GM23338 (cell line): ENCODE measurements at regions not wholly inside any gene's neighbourhood (a gene's known extent, or its start where the extent isn't known, plus 50 kb on each side); places are given as distances from the start of the nearest gene placed in this dataset.

Source experiments
- ATAC-seq: fragments of 200-7000 bp; cut with Tn5 transposase; 3 replicates; pipeline ENCODE4 v1.9.1; 2020
- DNase-seq: peaks from one replicate; pipeline ENCODE4 v3.0.0-alpha.2; 2015; ENCODE audit warnings: low spot score
- H2AFZ ChIP-seq: fragments of 200-600 bp; sonication (generic); 2 replicates; pipeline ENCODE4 v1.8.0; 2016; ENCODE audit warnings: antibody characterized with exemption, mild to moderate bottlenecking, moderate library complexity
- H3F3A ChIP-seq: fragments of 200-600 bp; sonication (generic); replicated peaks from 2 replicates; pipeline ENCODE4 v1.8.0; 2017; ENCODE audit warnings: antibody characterized with exemption, mixed run types, low read depth
- H3K27ac ChIP-seq: fragments of 200-600 bp; sonication (generic); 2 replicates; pipeline ENCODE4 v1.6.1; 2016; ENCODE audit warnings: low read depth
- H3K27me3 ChIP-seq: fragments of 200-600 bp; sonication (generic); 2 replicates; pipeline ENCODE4 v1.8.0; 2016; ENCODE audit warnings: mild to moderate bottlenecking, mixed run types, moderate library complexity; ENCODE audit not compliant: insufficient read depth
- H3K36me3 ChIP-seq: fragments of 200-600 bp; sonication (generic); 2 replicates; pipeline ENCODE4 v1.8.0; 2016; ENCODE audit warnings: mild to moderate bottlenecking; ENCODE audit not compliant: insufficient read depth
- H3K4me1 ChIP-seq: fragments of 200-600 bp; sonication (generic); 2 replicates; pipeline ENCODE4 v1.8.0; 2016; ENCODE audit warnings: mild to moderate bottlenecking, moderate library complexity; ENCODE audit not compliant: insufficient read depth
- H3K4me2 ChIP-seq: fragments of 200-600 bp; sonication (generic); 2 replicates; pipeline ENCODE4 v1.7.1; 2017; ENCODE audit warnings: mixed run types
- H3K4me3 ChIP-seq: fragments of 200-600 bp; sonication (generic); 2 replicates; pipeline ENCODE4 v1.6.1; 2016; ENCODE audit warnings: mixed run types
- H3K79me2 ChIP-seq: fragments of 200-600 bp; sonication (generic); replicated peaks from 2 replicates; pipeline ENCODE4 v1.8.0; 2017; ENCODE audit warnings: mild to moderate bottlenecking; ENCODE audit not compliant: insufficient read depth
- H3K9me2 ChIP-seq: fragments of 200-600 bp; sonication (generic); 2 replicates; pipeline ENCODE4 v1.8.0; 2017; ENCODE audit not compliant: insufficient read depth
- H4K20me1 ChIP-seq: fragments of 200-600 bp; sonication (generic); replicated peaks from 2 replicates; pipeline ENCODE4 v1.8.0; 2017; ENCODE audit warnings: mild to moderate bottlenecking; ENCODE audit not compliant: insufficient read depth
- H3K27ac Mint-ChIP-seq: 2 replicates; pipeline ENCODE4 v1.8.0; 2020; ENCODE audit warnings: inconsistent platforms, mild to moderate bottlenecking, moderate library complexity, mixed read lengths
- H3K27me3 Mint-ChIP-seq: 3 replicates; pipeline ENCODE4 v1.8.0; 2022; ENCODE audit warnings: low read depth, mild to moderate bottlenecking, moderate library complexity, mixed read lengths, inconsistent platforms; ENCODE audit not compliant: insufficient read depth, poor library complexity
- H3K36me3 Mint-ChIP-seq: 3 replicates; pipeline ENCODE4 v1.8.0; 2021; ENCODE audit warnings: low read depth, mild to moderate bottlenecking, inconsistent platforms, moderate library complexity, mixed read lengths
- H3K4me1 Mint-ChIP-seq: 3 replicates; pipeline ENCODE4 v1.8.0; 2020; ENCODE audit warnings: mild to moderate bottlenecking, inconsistent platforms, mixed read lengths
- H3K4me3 Mint-ChIP-seq: 3 replicates; pipeline ENCODE4 v1.8.0; 2021; ENCODE audit warnings: moderate library complexity, mild to moderate bottlenecking, inconsistent platforms, mixed read lengths
- H3K9me3 Mint-ChIP-seq: 3 replicates; pipeline ENCODE4 v1.8.0; 2020; ENCODE audit warnings: moderate library complexity, mild to moderate bottlenecking, inconsistent platforms, mixed read lengths
- CTCF ChIP-seq, 2 experiments: fragments of 200-600 bp in 1 of 2; sonication (generic) in 1 of 2; conservative IDR thresholded peaks; 2 replicates each; pipeline versions ENCODE4 v1.5.1 to v1.6.1; 2016 to 2017; ENCODE audit warnings: antibody characterized with exemption in 2 of 2, low read depth in 2 of 2, mild to moderate bottlenecking in 2 of 2, moderate library complexity in 1 of 2
- JUNB ChIP-seq: IDR thresholded peaks from one replicate; pipeline ENCODE4 v1.6.1; 2016; ENCODE audit warnings: antibody characterized with exemption; ENCODE audit not compliant: unreplicated experiment
- REST ChIP-seq: IDR thresholded peaks from one replicate; pipeline ENCODE4 v1.6.1; 2018; ENCODE audit warnings: antibody characterized with exemption; ENCODE audit not compliant: unreplicated experiment
- ZNF462 ChIP-seq: fragments of 250-450 bp; sonication (Bioruptor Pico); IDR thresholded peaks from 2 replicates; pipeline ENCODE4 v1.5.0; 2020; ENCODE audit warnings: mild to moderate bottlenecking, moderate library complexity

GRCh38 chr3:74897006-74897405 is 282.5 kb upstream of the CNTN3 start (continued):
- TF ChIP-seq ZNF462 (CRISPR knock-in tag) (no peak), REST (no peak), CTCF (conservative IDR thresholded peaks at IDR 0.05; ENCODE audit: low read depth in 2 of 2) (peak; percentile 40 to 58)

- Mint-ChIP-seq H3K4me1 (no peaks in the 10 kb centered on the region), H3K9me3 (no peaks in the 10 kb centered on the region), H3K36me3 (no peaks in the 10 kb centered on the region), H3K27me3 (no peaks in the 10 kb centered on the region), H3K27ac (no peak overlapping the region), H3K4me3 (no peak overlapping the region)
- Histone ChIP-seq H4K20me1 (no peaks in the 10 kb centered on the region), H3K4me2 (no peak overlapping the region), H2AFZ (no peak overlapping the region), H3K79me2 (no peaks in the 10 kb centered on the region), H3K9me2 (no peaks in the 10 kb centered on the region), H3F3A (no peaks in the 10 kb centered on the region), H3K4me1 (no peaks in the 10 kb centered on the region), H3K4me3 (no peak overlapping the region), H3K27me3 (no peaks in the 10 kb centered on the region), H3K27ac (no peak overlapping the region), H3K36me3 (no peaks in the 10 kb centered on the region)
- no peak for DNase-seq
- no peak for ATAC-seq
- TF ChIP-seq REST (no peak), JUNB (no peak)
Observed at GRCh38 chr3:74891312-74891711, 276.9 kb upstream of the CNTN3 start.
